ENCODE measurements at regions not wholly inside any gene's neighbourhood (a gene's known extent, or its start where the extent isn't known, plus 50 kb on each side); places are given as distances from the start of the nearest gene placed in this dataset.
A peak's percentile ranks its signal among the peaks of the same experiment; 100 is the strongest.

DNA sequence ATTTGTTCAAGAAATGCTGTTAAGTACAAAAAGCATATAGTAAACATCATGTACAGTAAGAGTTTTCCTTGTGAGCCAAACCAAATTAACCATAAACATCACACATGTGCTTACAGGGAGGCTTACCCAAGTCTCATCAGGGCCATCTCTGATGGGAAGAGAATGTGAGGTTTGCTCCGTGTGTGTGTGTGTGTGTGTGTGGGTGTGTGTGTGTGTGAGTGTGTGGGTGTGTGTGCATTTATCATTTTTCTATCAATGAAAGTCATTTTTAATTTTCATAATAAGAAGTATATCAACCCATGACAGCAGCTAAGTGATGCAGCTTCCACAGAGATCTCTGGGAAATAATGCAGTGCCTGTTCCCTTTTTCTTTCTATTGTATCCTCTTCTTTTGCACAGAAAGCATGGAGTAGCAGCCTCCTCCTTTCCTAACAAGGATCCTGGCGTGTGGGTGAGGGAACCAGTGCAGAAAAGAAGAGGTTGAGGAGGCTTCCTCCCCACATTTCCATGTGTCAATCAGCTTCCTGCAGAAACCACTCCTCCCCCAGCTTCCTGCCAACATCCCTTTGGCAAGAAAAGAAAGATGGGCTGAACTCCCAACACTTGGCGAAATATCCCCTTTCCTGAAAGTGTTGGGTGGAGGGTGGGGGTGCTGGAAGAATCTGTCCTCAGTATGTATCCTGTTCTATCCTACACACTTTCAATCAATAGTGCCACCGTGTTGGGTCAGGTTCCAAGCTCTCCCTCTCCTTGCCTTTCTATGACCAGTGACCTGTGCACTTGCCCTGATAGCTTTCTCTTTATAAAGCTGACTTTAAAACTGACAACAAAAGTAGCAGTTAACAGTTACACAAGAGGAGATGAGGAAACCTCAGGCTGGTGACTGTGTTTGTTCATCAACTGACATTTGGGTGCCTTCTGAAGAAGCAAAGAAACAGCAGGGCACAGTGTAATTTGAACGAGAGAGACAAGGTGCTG is 251.8 kb upstream of the CITED2 start:
- ATAC-seq (ENCODE audit: poor library complexity) (peak; percentile 48), DNase-seq (no peak)
- intact Hi-C loops (cut with DNase I), result no loop called here

DNA sequence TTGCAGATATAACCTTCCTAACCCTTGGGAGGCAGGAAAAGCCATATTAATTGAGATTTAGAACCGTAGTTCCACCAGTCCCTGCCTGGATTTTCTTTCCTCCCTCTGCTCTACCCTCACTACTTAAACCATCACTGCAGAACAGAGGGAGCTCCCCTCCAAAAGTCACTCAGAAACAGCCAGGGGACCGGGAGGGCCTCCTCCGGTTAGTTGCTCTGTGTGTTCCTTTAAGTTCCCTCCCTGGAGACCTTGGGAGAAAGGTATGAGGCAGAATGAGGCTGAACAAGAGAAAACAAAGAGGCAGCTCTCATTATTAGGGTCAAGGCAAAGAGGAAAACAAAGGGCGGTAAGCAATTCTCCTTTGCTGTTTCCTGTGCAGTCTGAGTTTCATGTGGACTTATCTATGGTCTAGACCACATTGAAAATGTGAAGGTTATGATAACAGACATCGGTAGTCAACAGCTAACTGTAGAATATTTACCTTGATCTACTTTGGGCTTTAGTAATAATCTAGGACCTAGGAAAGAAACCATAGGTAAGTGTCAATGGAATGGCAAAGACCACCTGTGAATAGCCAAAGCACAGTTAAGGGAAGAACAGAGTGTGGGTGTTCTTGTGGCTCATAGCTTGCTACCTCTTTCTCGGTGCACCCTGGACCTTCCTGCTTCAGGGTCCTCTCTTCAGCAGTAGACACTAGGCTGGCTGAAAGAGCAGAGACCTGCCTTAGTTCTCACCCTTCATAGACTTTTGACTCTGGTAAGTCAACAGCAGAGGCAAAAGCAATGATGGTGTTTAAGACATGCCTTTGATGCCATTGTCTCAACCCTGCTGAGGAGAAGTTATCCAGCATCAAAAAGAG is 250.9 kb upstream of the CITED2 start:
- intact Hi-C loops (cut with DNase I), result no loop called here
- no peak for ATAC-seq (ENCODE audit: poor library complexity)
- no peak for DNase-seq

DNA sequence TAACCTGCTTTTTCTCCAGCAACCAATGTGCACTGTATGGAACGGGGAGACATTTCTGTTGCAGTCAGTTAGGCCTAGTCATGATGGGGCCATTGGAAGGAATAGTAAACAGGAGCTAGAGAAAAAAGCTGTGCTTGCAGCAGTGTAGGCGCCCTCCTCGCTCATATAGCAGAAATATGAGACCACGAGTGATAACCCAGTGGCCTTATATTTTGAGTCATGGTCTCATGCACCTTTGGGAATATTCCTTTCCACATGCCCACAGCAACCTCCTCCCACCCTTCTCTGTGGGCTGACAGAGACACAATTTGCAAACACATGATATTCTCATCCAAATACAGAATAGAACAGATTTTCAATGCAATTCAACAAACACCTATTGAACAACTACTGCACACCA is 248.9 kb upstream of the CITED2 start:
- ATAC-seq (ENCODE audit: poor library complexity), result no peak
- intact Hi-C loops (cut with DNase I), result no loop called here
- DNase-seq, result no peak

DNA sequence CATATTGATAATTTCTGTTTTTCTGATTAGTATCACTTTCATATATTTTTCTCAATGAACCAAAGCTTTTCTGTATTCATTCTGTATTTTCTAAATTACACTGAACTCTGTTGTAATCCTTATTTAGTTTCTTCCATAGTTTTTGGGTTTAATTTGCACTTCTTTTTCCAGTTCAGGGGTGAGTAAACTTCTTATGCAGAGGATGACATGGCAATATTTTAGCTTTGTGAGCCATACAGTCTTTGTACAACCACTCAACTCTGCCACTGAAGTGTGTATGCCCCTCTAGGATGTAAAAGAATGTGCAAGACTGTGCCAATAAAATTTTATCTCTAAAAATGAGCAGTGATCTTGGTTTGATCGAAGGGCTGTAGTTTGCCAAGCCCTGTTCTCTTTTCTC is 239.0 kb upstream of the CITED2 start:
- DNase-seq (no peak), ATAC-seq (ENCODE audit: poor library complexity) (no peak)
- intact Hi-C loops (cut with DNase I), result no loop called here

DNA sequence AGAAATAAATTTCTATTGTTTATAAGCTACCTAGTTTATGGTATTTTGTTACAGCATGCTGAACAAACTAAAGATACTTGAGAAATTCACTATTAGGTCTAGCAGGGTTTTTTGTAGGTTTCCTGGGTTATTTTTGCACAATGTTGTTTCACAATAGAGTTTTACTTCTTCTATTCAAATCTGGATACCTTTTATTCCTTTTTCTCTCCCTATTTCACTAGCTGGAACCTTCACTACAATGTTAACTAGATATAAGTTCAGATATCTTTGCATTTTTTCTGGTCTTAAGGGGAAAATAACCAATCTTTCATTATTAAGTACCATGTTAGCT is 237.7 kb upstream of the CITED2 start:
- DNase-seq (no peak), ATAC-seq (ENCODE audit: poor library complexity) (no peak)
- intact Hi-C loops (cut with DNase I), result no loop called here

DNA sequence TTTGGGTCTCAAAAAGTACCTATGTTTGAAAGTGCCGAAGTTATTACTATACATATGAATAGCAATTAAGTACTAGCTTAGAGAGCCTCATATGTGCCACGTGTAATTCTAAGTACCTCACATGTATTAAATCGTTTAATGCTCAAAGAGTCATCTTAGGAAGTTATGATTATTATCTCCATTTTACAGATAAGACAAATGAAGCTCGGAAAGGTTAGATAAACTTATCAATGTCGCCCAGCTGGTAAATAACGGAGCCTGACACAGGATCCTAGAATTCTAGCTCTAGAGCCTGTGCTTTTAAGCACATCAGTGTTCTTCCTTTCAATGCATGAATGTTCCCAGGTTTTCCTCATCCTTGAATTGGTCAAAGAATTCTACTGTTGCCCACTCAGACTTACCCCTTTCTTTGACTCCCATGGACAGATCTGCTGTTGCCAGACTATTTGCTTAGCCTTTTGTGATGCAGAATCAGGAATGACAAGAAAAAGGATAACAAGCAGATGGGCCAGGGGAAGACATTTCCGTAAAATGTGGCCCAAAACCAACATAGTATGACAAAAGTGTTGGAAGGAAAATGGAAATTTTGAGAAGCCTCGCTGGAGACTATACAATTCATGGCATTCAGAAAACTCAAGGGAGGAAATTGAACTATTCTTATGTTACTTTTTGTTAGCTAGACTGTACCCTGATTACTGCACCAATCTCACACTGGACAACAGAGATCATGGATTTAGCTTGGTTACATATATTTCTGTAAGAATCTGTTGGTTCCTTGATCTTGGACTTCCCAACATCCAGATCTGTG is 237.1 kb upstream of the CITED2 start:
- intact Hi-C loops (cut with DNase I), result no loop called here
- ATAC-seq (ENCODE audit: poor library complexity) (no peak), DNase-seq (no peak)

DNA sequence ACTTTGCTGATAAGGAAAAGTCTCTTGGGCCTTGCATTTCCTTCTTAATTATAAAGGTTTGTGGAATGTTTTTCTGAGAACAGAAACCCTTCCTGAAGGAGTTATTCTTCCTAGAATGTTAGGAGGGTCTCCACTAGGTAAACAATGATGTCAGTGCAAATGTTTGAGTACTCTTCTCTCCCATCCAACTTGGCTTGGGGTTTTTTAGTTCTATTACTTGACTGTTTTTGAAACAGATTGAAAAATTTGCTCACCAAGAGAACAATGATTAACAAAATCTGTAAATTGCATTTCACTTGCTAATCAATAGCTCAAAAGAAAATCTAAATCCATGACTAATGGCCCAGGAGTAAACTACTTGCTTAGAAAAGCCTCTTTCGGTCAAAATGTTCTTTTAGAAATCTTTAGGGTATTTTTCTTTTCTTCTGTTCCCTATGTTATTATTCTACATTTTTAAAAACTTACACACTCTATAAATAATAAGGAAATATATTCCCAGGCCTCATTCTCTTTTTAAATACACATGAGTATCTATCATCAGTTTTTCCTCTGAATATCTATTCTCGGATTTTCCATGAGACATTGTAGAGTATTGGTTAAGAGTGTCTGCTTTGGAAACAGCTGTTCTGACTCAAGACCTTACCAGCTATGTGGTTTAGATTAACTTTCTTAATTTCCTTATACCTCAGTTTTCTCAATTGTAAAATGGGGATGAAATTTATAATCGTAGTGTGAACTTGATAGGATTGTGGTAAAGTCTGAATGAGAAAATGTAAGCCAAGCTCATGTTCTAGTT is 234.2 kb upstream of the CITED2 start:
- DNase-seq (no peak), ATAC-seq (ENCODE audit: poor library complexity) (no peak)
- intact Hi-C loops (cut with DNase I), result no loop called here

DNA sequence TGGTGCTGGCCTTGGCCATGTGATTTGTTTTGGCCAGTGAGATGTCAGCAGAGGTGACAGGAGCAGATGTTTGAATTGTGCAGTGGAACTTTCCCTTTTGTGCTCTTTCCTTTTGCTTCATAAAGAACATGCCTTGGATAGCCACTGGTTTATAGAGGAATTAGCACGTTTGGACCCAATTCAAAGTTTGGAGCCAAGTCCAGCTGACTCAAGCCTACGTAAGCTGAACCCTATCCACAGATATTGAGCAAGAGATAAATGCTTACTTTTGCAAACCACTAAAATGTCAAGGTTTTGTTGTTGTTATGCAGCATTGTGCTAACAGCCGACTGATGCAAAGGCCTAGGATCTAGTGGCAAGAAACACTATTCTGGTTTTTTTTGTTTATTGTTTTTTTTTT is 230.9 kb upstream of the CITED2 start:
- DNase-seq (no peak), ATAC-seq (ENCODE audit: poor library complexity) (peak; percentile 27)
- intact Hi-C loops (cut with DNase I), result no loop called here

DNA sequence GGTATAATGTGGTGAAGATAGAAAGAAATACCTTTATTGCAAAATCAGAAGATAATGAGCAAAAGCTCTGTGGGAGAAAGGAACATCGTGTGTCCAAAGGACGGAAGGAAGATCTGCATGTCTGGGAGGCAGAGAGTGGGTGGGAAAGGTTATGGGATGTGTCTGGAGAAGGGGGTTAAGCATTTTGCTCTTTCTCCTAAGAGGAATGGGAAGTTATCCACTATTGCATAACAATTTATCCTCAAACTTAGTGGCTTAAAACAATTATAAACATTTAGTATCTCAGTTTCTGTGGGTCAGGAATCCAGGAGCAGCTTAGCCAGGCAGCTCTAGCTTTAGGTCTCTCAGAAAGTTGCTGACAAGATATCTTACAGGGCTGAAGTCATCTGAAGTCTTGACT is 229.1 kb upstream of the CITED2 start:
- DNase-seq (no peak), ATAC-seq (ENCODE audit: poor library complexity) (no peak)
- intact Hi-C loops (cut with DNase I), result no loop called here

DNA sequence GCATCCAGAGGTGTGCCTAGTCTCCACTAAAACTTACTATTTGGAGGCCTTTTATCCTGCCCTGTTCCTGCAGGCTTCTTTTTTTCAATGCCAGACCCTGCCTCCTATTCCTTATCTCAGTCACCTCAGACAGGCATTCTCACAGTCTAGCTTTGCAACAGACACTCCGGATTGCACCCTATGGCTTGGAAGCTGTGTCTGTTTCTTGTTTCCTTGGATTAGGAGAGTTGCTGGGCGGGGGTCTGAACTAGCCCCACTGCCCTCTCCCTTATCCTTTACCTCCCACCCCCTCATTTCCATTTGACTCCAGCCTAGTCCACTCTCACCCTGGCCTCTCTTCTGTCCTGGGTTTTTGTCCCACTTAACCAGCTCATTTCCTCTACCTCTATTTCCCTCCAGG is 228.1 kb upstream of the CITED2 start:
- intact Hi-C loops (cut with DNase I), result no loop called here
- ATAC-seq (ENCODE audit: poor library complexity), result no peak
- DNase-seq, result no peak

DNA sequence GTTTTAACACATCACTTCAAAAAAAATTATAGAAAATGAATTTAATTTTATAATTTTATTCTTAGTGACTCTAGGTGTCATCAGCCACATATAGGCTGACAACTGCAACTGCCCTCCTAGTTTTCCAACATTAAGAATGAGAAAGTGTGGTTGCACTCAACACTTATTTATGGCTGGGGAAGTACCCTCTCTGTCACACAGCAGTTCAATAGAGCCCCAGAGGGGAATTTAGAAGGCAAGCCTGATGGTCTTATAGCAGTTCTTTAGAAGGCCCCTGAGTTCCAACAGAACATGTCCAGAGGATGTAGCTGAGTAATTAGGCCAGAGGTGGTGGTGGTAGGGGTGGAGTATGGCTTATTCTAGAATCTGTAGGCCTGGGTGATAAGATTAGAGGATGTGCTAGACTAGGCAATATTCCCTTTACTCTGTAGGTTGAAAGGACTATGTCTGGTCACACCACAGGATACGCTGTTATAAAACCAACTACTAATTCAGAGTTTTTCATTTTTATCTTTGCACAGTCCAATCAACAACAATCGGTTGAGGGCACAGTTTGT is 226.5 kb upstream of the CITED2 start:
- DNase-seq, result no peak
- ATAC-seq (ENCODE audit: poor library complexity), result no peak
- intact Hi-C loops (cut with DNase I), result no loop called here

DNA sequence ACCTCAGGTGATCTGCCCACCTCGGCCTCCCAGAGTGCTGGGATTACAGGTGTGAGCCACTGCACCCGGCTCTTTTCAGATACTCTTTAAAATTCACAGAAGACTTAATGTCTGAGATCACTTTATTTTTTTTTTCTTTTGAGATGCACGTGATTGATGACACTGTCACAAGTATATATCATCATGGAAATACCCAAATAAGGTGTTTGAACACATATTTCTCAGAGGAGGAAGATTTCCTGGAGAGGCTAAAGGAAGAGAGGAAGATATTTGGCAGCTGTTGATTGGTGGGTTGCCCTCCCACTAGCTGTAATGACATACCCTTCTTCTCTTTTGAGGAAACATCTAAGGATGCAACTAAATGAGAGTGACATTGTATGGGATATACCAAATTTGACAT is 225.9 kb upstream of the CITED2 start:
- ATAC-seq (ENCODE audit: poor library complexity) (no peak), DNase-seq (no peak)
- intact Hi-C loops (cut with DNase I), result no loop called here

DNA sequence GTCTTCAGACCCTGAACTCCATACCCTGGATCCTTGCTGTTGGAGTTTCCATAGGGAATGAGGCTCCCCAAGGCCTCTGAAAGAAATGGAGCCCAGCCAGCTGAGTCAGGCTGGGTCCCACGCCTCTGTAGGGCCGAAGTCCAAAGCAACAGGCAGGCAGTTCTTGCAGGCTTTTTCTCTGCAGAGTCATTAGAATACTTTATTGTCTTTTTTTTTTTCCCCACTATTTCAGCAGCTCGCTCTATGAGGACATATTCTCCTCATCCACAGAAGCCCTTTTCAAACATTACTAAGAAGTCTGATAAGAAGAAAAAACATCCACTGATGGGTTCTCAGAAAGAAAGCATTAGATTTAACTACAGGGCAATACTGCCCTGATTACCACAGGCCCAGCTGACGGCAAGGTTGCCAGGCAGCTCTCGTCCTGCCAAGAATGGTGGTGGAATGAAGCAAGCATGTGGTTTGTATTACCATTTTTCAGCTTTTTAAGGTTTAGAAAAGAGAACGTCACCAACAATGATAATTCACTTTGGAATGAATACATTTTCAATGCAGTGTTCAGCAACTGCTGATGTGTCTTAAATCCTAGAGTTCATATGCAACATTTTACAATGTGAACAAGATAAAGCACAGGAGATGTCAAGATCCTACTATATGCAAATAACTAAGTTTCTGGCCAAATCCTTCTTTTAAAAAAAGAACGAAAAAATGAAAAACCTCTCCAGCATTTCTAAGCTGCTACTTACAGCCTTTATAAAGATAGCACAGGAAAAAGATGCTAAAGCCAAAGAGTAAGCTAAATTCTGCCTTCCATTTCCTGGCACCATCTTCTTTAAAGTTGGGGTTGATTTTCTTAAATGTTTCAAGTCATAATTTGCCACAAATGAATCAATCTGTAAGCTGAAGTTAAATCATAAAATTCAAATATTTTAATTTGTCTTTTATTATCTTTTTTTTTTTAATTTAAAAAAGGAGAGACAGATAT is 223.6 kb upstream of the CITED2 start:
- peak; percentile 89 for ATAC-seq (ENCODE audit: poor library complexity)
- intact Hi-C loops (cut with DNase I), result no loop called here
- peak; percentile 81 for DNase-seq

DNA sequence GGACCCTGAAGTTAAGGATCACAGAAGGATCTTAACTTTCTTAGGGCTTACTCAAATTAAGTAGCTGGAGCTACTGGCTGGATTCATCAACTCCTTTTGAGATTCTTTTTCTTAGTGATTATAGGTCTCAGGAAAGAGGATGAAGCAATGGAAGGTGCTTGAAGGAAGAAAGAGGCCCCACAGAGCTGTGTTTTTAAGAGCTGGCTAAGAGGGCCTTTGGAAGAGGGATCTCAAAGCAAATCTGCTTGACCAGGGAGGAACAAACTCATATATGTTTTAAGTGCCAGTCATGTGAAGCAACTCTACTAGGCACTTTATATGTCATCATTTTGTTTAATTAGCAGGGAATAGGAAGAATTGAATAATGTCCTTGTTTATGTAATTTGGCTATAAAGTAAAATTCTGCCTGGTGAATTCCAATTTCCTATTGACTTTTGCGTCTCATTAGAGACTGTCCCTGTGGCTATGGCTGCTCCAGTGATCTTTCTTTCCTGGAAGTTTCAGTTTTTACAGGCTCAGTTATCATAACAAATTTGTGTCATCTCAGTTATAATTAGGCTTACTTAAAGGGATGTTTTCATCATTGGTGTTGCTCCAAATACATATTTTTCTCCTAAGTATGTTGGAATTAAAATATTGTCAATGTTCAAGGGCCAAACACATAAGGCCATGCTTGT is 222.8 kb upstream of the CITED2 start:
- intact Hi-C loops (cut with DNase I), result no loop called here
- ATAC-seq (ENCODE audit: poor library complexity), result peak; percentile 56
- DNase-seq, result no peak

DNA sequence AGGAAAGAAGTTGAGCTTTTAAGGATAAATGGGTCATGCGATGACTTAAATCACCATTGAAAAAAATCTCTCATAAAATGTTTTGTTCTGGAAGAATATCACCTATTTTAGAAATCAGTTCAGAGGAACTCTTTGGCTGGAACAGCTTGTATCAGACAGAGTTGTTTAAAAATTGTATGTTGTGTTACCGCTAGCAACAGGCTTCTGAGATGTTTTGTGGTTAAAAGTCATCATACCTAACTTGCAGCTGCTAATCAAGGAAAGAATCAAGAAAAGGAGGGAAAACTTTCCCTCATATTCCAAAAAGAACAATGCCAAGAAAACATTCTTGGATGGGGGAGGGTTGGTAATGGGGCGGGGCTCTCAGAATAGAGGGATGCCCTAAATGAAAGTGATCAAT is 220.7 kb upstream of the CITED2 start:
- no peak for DNase-seq
- ATAC-seq (ENCODE audit: poor library complexity), result no peak
- intact Hi-C loops (cut with DNase I), result no loop called here

DNA sequence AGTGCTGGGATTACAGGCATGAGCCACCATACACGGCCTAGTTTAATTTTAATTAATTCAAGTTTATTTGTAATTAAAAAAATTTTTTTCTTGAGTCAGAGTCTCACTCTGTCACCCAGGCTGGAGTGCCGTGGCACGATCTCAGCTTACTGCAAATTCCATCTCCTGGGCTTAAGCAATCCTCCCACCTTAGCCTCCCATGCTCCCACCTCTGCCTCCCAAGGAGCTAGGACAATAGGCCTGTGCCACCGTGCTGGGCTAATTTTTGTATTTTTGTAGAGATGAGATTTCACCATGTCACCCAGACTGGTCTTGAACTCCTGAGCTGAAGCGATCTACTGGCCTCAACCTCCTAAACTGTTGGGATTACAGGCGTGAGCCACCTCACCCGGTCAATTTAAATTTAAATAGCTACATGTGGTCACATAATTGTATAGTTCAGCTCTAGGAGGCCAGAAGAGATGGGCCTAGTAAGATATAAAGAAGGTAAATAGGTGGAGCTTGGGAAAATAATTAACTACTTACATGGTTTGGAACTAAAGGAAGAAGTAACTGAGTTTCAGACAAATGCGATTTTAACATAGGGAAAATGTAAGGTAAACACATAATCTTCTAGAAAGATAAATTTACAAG is 220.0 kb upstream of the CITED2 start:
- ATAC-seq (ENCODE audit: poor library complexity) (no peak), DNase-seq (no peak)
- intact Hi-C loops (cut with DNase I), result no loop called here
